ENCODE measurements at regions not wholly inside any gene's neighbourhood (a gene's known extent, or its start where the extent isn't known, plus 50 kb on each side); places are given as distances from the start of the nearest gene placed in this dataset.

DNA sequence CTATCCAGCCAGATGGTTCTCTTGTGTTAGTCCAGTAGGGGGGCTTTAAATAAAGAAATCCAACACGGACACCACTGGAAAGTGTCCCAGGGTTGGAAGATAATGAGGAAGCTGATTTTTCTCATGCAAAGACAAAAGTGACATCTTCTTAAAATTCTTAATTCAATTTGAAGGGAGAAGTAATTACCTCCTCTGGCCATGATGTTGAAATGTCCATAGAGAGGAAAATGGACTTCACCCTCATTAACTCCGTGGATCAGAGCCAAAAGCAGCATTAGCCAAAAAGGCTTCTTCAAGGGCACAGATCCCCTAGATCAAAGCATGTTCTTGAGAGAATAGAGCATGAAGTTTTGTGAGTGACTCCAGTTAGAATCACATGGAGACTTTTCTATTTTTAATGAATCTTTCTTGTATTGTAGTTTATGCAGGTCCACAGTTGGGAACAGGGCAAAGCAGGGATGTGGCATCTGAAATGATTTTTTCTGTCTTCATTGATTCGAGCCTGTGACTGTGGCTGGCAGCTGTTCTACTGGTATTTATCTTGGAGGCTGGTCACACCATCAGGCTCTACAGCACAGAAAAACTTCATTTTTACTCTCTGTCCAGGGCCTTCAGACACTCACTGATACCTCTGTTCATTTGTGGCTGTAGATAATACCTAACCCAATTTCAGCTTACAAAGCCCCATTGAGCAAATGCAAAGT is 1002.5 kb downstream of the AACS start:
- no peak overlapping the region for H3K4me3 ChIP-seq (ENCODE audit: low read length in 3 of 3)
- H3K4me1 ChIP-seq (ENCODE audit: control insufficient read depth in 2 of 3, insufficient read depth in 2 of 3, low read depth in 1 of 3, low read length in 3 of 3), result no peaks in the 10 kb centered on the region
- H3K9ac ChIP-seq (ENCODE audit: low read length in 3 of 3), result no peak overlapping the region
- intact Hi-C loops (cut with DNase I), result no loop called here
- H3K27ac ChIP-seq (ENCODE audit: low read depth in 2 of 2, low read length in 2 of 2), result no peak overlapping the region
- H3K27me3 ChIP-seq (ENCODE audit: control insufficient read depth, insufficient read depth, low read length), result no peaks in the 10 kb centered on the region
- no peaks in the 10 kb centered on the region for H3K36me3 ChIP-seq (ENCODE audit: control insufficient read depth in 2 of 3, insufficient read depth in 3 of 3, low read length in 3 of 3)
- DNase-seq (no peak), FAIRE-seq (no peak)
- TF ChIP-seq, protein P1, sequence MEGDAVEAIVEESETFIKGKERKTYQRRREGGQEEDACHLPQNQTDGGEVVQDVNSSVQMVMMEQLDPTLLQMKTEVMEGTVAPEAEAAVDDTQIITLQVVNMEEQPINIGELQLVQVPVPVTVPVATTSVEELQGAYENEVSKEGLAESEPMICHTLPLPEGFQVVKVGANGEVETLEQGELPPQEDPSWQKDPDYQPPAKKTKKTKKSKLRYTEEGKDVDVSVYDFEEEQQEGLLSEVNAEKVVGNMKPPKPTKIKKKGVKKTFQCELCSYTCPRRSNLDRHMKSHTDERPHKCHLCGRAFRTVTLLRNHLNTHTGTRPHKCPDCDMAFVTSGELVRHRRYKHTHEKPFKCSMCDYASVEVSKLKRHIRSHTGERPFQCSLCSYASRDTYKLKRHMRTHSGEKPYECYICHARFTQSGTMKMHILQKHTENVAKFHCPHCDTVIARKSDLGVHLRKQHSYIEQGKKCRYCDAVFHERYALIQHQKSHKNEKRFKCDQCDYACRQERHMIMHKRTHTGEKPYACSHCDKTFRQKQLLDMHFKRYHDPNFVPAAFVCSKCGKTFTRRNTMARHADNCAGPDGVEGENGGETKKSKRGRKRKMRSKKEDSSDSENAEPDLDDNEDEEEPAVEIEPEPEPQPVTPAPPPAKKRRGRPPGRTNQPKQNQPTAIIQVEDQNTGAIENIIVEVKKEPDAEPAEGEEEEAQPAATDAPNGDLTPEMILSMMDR (IDR thresholded peaks at IDR 0.05; ENCODE audit: borderline replicate concordance, extremely low read depth, insufficient read depth), result no peak
- peaks cover 2 to 33% (median 5%) of the 10 kb centered on the region in 3 donors for H3K9me3 ChIP-seq (ENCODE audit: control insufficient read depth in 2 of 3, insufficient read depth in 1 of 3, low read length in 3 of 3)

GRCh38 chr12:126069549-126070165 is 1004.4 kb downstream of the AACS start:
- TF ChIP-seq, protein P1 (IDR thresholded peaks at IDR 0.05; ENCODE audit: borderline replicate concordance, extremely low read depth, insufficient read depth), result peak; percentile 57
- H3K36me3 ChIP-seq (ENCODE audit: control insufficient read depth in 2 of 3, insufficient read depth in 3 of 3, low read length in 3 of 3), result no peaks in the 10 kb centered on the region
- no peaks in the 10 kb centered on the region for H3K27me3 ChIP-seq (ENCODE audit: control insufficient read depth, insufficient read depth, low read length)
- no peak overlapping the region for H3K27ac ChIP-seq (ENCODE audit: low read depth in 2 of 2, low read length in 2 of 2)
- DNase-seq, result peak in 4 of 5 donors; percentile 57 to 70 (median 62)
- H3K4me3 ChIP-seq (ENCODE audit: low read length in 3 of 3), result no peak overlapping the region
- peaks cover 2 to 33% (median 5%) of the 10 kb centered on the region in 3 donors for H3K9me3 ChIP-seq (ENCODE audit: control insufficient read depth in 2 of 3, insufficient read depth in 1 of 3, low read length in 3 of 3)
- H3K4me1 ChIP-seq (ENCODE audit: control insufficient read depth in 2 of 3, insufficient read depth in 2 of 3, low read depth in 1 of 3, low read length in 3 of 3), result no peaks in the 10 kb centered on the region
- intact Hi-C loops (cut with DNase I), result no loop called here
- no peak for FAIRE-seq
- H3K9ac ChIP-seq (ENCODE audit: low read length in 3 of 3), result no peak overlapping the region

DNA sequence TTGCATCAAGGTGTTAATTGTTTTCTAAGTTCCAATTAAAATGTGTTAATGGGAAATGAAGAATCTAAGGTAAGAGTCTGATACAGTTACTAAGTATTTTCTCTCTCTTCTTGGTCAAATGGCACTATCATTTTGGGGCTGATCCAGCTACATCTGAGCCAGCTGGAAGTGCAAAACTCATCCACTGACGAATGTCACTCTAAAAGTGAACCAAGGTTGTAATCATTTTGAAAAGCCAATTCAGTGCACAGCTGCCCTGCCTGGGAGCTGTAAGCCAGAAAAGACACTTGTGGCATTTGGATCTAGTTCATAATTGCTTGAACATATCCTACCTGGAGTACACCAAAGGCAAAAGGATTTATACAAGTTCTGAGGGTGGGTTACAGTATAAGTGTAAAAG is 1011.3 kb downstream of the AACS start:
- intact Hi-C loops (cut with DNase I), result no loop called here
- TF ChIP-seq, protein P1 (IDR thresholded peaks at IDR 0.05; ENCODE audit: borderline replicate concordance, extremely low read depth, insufficient read depth), result no peak
- Histone ChIP-seq H3K27me3 (ENCODE audit: control insufficient read depth, insufficient read depth, low read length) (no peaks in the 10 kb centered on the region), H3K4me3 (ENCODE audit: low read length in 3 of 3) (no peak overlapping the region), H3K4me1 (ENCODE audit: control insufficient read depth in 2 of 3, insufficient read depth in 2 of 3, low read depth in 1 of 3, low read length in 3 of 3) (no peaks in the 10 kb centered on the region), H3K9me3 (ENCODE audit: control insufficient read depth in 2 of 3, insufficient read depth in 1 of 3, low read length in 3 of 3) (peaks cover 0 to 2% (median 2%) of the 10 kb centered on the region in 3 donors), H3K9ac (ENCODE audit: low read length in 3 of 3) (no peak overlapping the region), H3K36me3 (ENCODE audit: control insufficient read depth in 2 of 3, insufficient read depth in 3 of 3, low read length in 3 of 3) (no peaks in the 10 kb centered on the region), H3K27ac (ENCODE audit: low read depth in 2 of 2, low read length in 2 of 2) (no peak overlapping the region)
- FAIRE-seq (no peak), DNase-seq (no peak)
